ENCODE measurements at regions not wholly inside any gene's neighbourhood (a gene's known extent, or its start where the extent isn't known, plus 50 kb on each side); places are given as distances from the start of the nearest gene placed in this dataset.

GRCh38 chr7:20556091-20556490, 59.4 kb upstream of the ABCB5 start:
- FAIRE-seq (no peak), DNase-seq (ENCODE audit: low read depth in 1 of 2, low spot score in 2 of 2) (no peak)
- Histone ChIP-seq H3K9me3 (ENCODE audit: insufficient read depth in 2 of 2, low read depth in 1 of 2, low read length in 1 of 2) (peaks cover 0 to 3% of the 10 kb centered on the region in 2 experiments; a peak in 1 of 4 replicates), H4K91ac (replicated peaks; ENCODE audit: insufficient read length, low read length) (no peak overlapping the region), H3K18ac (ENCODE audit: extremely low read depth, low read length) (no peak overlapping the region), H2BK120ac (replicated peaks; ENCODE audit: low read depth, low read length) (no peak overlapping the region), H2AK5ac (ENCODE audit: low read depth, low read length) (no peak overlapping the region), H3K4me1 (replicated peaks in 1 of 4; ENCODE audit: control insufficient read depth in 3 of 4, insufficient read depth in 4 of 4, low read length in 3 of 4) (peaks cover 0 to 5% (median 0%) of the 10 kb centered on the region in 4 experiments; a peak in 1 of 7 replicates), H4K8ac (ENCODE audit: extremely low read depth, insufficient read depth, low read length) (no peak overlapping the region), H3K27me3 (replicated peaks in 1 of 4; ENCODE audit: control insufficient read depth in 3 of 4, extremely low read depth in 1 of 4, insufficient read depth in 3 of 4, low read length in 3 of 4) (no peaks in the 10 kb centered on the region), H3K4ac (replicated peaks; ENCODE audit: insufficient read length, low read depth, low read length) (no peak overlapping the region), H3K27ac (ENCODE audit: low read depth, low read length) (no peak overlapping the region), H4K5ac (ENCODE audit: insufficient read length, low read depth, low read length) (no peak overlapping the region), H2BK12ac (ENCODE audit: low read depth, low read length) (no peak overlapping the region), H3K4me3 (ENCODE audit: extremely low read depth in 1 of 4, insufficient read depth in 2 of 4, low read depth in 3 of 4, low read length in 4 of 4) (no peak overlapping the region), H3K79me2 (ENCODE audit: control insufficient read depth in 1 of 2, insufficient read depth in 2 of 2, low read length in 2 of 2) (no peaks in the 10 kb centered on the region), H3K56ac (replicated peaks; ENCODE audit: insufficient read length, low read depth, low read length) (no peak overlapping the region), H3K79me1 (ENCODE audit: low read depth, low read length) (no peaks in the 10 kb centered on the region), H3K23ac (ENCODE audit: insufficient read length) (no peak overlapping the region), H4K20me1 (replicated peaks in 1 of 2; ENCODE audit: control insufficient read depth in 1 of 2, insufficient read depth in 2 of 2, low read length in 2 of 2) (no peaks in the 10 kb centered on the region), H2BK5ac (ENCODE audit: low read depth, low read length) (no peak overlapping the region), H3K4me2 (ENCODE audit: insufficient read depth in 1 of 2, low read depth in 2 of 2, low read length in 2 of 2) (no peak overlapping the region), H3K36me3 (ENCODE audit: control insufficient read depth in 2 of 4, insufficient read depth in 4 of 4, low read length in 3 of 4) (no peaks in the 10 kb centered on the region), H2AFZ (ENCODE audit: low read length) (no peak overlapping the region), H3K9ac (replicated peaks in 1 of 4; ENCODE audit: extremely low read depth in 1 of 4, low read depth in 3 of 4, low read length in 3 of 4) (no peak overlapping the region), H2BK20ac (ENCODE audit: low read length) (no peak overlapping the region), H2BK15ac (ENCODE audit: low read length) (no peak overlapping the region), H3K23me2 (ENCODE audit: low read depth, low read length) (no peaks in the 10 kb centered on the region; the same call in 1 of the 2 replicates), H3K14ac (ENCODE audit: insufficient read length) (no peak overlapping the region)
- TF ChIP-seq BACH1 (IDR thresholded peaks at IDR 0.05; ENCODE audit: low read length) (no peak), KDM1A (IDR thresholded peaks at IDR 0.05; ENCODE audit: borderline replicate concordance, low read length) (no peak), E2F6 (IDR thresholded peaks at IDR 0.05) (no peak), BCL11A (IDR thresholded peaks at IDR 0.05; ENCODE audit: low read depth in 2 of 2, low read length in 2 of 2) (no peak), TCF12 (IDR thresholded peaks at IDR 0.05; ENCODE audit: low read depth, low read length) (no peak), POU5F1 (IDR thresholded peaks at IDR 0.05; ENCODE audit: low read depth, low read length) (no peak), SP4 (IDR thresholded peaks at IDR 0.05; ENCODE audit: low read length) (no peak), CEBPB (IDR thresholded peaks at IDR 0.05; ENCODE audit: low read depth, low read length) (no peak), TAF1 (IDR thresholded peaks at IDR 0.05; ENCODE audit: low read depth, low read length) (no peak), CTBP2 (IDR thresholded peaks at IDR 0.05; ENCODE audit: borderline replicate concordance, insufficient read depth, insufficient read length, low read length) (no peak)
- TF ChIP-seq, protein P1, sequence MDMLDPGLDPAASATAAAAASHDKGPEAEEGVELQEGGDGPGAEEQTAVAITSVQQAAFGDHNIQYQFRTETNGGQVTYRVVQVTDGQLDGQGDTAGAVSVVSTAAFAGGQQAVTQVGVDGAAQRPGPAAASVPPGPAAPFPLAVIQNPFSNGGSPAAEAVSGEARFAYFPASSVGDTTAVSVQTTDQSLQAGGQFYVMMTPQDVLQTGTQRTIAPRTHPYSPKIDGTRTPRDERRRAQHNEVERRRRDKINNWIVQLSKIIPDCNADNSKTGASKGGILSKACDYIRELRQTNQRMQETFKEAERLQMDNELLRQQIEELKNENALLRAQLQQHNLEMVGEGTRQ (IDR thresholded peaks at IDR 0.05; ENCODE audit: low read length) = no peak
- ChIA-PET POLR2A (ENCODE audit: partially characterized antibody) (no interaction called here), CTCF (ENCODE audit: partially characterized antibody) (interaction anchor here (1.3 to 2.0 kb wide), 3 partner anchors 12 to 18 kb away, joined by 3 to 5 read pairs (median 4); no protein-coding TSS in a partner anchor)
- WGBS, 2 experiments (ENCODE audit: extremely low coverage in 1 of 2, insufficient coverage in 1 of 2, insufficient read length in 1 of 2, insufficient replicate concordance in 2 of 2, low coverage in 1 of 2, low lambda C conversion rate in 2 of 2, missing lambda C conversion rate in 1 of 2) = 89% methylated on average over 4 of the region's 4 CpGs; no CpG with 5 or more reads in 1 of the 2 experiments

Data from H1 (cell line).